GM10266 (cell line): ENCODE measurements at regions not wholly inside any gene's neighbourhood (a gene's known extent, or its start where the extent isn't known, plus 50 kb on each side); places are given as distances from the start of the nearest gene placed in this dataset.

Source experiments
- DNase-seq: peaks from one replicate; pipeline ENCODE4 v3.0.0; 2012; ENCODE audit errors: extremely low spot score
- CTCF ChIP-seq: IDR thresholded peaks from 2 replicates; pipeline ENCODE4 v1.5.1; 2012; ENCODE audit warnings: mild to moderate bottlenecking, low read depth; ENCODE audit not compliant: control insufficient read depth, insufficient read depth; ENCODE audit errors: missing control alignments

DNA sequence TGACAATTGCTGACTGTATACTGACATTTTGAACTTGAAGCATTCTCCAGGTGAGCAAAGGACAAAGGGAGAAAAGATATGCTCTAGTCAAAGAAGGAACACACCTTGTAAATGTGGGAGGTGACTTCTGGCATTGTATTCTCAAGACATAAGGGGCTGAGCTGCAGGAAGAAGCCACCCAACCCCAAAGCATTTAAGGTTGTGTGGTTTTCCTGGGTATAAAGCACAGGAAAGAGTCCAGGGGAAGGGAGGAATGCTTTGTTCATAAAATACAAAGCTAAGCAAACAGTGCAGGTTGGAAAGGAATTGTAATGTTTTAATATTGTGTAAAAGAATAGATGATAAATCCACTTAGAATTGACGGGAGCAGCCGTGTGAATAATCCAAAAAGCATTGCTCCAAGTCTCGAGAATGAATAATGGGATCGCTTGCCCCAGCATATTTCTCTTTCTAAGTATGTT lies 102.4 kb upstream of the LRIG1 start:
- no peak for TF ChIP-seq CTCF
- DNase-seq = no peak

GRCh38 chr3:66604481-66604880 lies 103.7 kb upstream of the LRIG1 start:
- DNase-seq = no peak

GRCh38 chr3:66606126-66606525 lies 105.3 kb upstream of the LRIG1 start:
- no peak for DNase-seq
- no peak for TF ChIP-seq CTCF

More at GRCh38 chr3:66604481-66604880, 103.7 kb upstream of the LRIG1 start:
- TF ChIP-seq CTCF = no peak

- no peak for DNase-seq
- no peak for TF ChIP-seq CTCF
These were observed 106.0 kb upstream of the LRIG1 start for GRCh38 chr3:66606868-66607267.

DNA sequence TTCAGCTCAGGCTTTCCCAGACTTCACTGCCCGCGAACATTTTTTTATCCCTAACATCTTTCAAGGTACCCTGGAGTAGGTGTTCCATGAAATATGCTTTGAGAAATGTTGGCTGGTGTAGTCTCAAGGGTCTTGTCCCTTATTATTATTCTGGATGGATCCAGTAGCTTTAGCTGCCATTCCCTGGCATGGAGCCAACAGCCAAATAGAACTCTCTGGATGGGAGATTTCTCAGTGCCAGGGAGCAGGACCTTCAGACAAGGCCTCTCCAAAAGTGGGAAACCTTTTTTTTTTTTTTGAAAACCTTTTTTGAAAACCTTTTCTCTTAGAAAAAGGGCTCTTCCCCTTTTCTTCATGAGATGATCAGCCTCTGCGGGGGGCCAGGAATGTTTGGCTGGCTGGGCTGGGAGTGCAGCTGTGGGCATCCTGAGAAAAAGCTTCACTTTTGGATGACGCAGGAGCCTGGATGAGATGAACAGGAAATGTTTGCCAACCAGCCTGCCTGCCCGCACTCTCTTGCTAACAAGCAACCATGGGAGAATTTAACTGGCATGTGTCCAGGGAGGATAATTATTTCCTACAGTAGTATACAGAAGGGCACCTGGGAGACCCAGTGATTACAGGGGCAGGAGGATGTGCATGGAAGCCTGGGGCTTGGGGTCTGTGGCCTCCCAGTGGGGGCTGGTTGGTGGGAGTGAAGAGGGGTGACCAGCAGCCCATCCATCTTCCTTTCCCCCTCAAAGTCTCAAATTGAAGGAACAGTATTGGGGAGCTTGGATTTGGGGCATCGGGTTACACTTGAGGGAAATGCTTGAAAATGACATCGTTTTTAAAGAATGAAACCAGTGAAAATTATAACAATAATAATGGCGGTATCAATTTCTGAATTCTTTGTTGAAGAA lies 109.1 kb upstream of the LRIG1 start:
- DNase-seq = no peak
- TF ChIP-seq CTCF = no peak

- TF ChIP-seq CTCF = no peak
These were observed 109.7 kb upstream of the LRIG1 start for GRCh38 chr3:66610562-66610909.

DNA sequence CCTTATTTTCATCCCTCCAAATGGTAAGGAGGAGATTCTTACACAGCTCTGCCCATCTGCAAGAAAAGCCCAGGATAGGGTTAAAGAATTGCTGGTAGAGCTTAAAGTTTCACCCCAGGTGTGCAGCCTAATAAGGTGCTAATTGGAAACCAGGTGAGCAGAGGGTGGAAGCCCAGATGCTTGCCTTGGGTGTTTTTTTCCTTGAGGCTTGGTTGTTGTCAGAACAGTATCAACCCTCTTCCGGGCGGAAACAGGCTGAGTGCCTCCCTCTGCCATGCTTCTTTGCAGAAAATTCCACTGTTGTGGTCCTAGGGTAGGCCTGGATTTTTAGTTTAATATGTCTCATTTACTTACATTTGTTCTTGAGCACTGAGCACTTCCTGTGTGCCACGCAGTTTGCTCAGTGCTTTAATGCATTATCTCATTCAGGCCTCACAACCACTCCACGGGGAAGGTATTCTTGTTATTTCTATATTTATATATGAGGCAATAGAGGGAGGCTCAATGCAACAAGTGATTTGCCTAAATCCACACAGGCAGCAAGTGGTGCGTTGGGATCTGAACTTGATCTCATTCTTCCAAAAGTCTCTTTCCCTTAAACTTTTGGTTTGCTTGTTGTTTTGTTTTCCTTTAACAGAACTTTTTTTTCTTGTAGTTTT lies 115.0 kb upstream of the LRIG1 start:
- TF ChIP-seq CTCF = no peak
- no peak for DNase-seq

More at GRCh38 chr3:66610562-66610909, 109.7 kb upstream of the LRIG1 start:
- no peak for DNase-seq
